ENCODE measurements at regions not wholly inside any gene's neighbourhood (a gene's known extent, or its start where the extent isn't known, plus 50 kb on each side); places are given as distances from the start of the nearest gene placed in this dataset.
"Not testable (repeated sequence)": the region's sequence is repeated elsewhere in the genome, so short reads cannot be mapped to it uniquely, and the experiment has no call there.

DNA sequence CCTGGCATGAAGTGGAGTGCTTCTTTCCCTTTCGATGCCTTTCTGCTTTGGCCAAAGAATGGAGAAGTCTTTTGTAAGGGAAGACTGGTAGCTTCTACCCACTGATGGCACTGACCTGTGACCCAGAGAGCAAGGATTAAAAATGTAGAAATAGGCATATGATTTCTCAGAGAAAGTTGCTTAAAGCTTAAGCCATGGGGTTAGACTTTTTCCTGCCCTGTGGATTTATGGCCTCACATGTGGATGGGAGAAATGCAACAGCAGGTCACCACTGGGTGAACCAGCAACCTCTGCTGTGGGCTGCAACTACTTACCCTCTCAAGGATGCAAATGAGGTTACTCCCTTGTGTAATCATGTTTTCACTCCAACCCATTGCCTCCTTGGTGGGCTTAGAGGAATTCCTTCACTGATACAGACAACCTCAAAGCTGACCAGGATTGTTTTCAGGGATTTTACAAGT lies 86.7 kb upstream of the CDC42EP3 start:
- DNase-seq (ENCODE audit: low read depth) = not testable (repeated sequence)

DNA sequence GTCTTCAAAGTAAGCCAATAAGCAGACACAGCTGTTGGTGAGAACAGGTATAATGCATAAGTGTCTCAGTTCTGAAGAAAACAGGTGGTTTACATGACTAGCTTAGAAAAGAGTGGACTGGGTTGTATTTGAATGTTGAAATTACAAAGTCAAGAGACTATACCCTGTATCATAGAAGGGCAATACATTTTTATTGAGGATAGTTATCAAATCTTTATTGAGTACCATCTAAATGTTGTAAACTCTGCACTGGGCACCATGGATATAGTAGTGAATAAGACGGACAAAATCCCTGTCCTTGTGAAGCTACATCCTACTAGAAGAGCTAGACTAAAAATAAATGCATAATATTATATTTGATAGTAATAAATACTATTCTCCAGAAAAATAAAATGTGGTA lies 88.5 kb upstream of the CDC42EP3 start:
- not testable (repeated sequence) for DNase-seq (ENCODE audit: low read depth)

DNA sequence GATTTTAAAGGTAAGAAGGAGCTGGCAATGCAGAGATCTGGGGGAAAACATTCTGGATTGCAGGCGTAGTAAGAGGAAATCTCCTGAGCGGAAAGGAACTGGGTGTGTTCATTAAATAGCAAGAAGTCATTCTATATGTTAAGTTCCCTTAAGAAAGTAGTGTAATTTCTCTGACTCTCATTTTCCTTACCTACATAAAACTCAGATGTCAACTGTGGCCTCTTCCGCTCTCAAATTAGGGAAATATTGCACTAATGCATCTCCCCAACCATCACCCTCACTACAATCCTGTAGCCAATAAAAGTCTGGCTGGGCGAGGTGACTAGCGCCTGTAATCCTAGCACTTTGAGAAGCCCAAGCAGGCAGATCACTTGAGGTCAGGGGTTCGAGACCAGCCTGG lies 89.0 kb upstream of the CDC42EP3 start:
- DNase-seq (ENCODE audit: low read depth) = no peak

DNA sequence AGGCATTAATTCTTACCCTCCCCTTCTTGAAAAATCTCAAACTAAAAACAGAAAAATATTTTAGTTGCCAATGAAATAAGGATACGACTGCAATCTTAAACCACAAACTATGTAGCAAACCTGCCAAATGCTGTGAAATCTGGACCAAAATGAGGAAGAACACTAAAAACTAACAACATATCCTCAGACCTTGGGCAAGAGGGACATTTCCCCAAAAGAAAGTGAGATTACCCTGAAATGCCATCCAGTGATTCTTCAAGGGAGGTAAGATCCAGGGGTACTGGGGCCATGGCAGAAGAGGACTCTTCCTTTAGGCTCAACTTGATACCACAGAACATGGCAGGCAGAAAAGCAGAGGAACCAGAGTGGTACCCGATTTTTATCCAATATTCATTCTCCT lies 90.8 kb upstream of the CDC42EP3 start:
- DNase-seq (ENCODE audit: low read depth) = not testable (repeated sequence)

DNA sequence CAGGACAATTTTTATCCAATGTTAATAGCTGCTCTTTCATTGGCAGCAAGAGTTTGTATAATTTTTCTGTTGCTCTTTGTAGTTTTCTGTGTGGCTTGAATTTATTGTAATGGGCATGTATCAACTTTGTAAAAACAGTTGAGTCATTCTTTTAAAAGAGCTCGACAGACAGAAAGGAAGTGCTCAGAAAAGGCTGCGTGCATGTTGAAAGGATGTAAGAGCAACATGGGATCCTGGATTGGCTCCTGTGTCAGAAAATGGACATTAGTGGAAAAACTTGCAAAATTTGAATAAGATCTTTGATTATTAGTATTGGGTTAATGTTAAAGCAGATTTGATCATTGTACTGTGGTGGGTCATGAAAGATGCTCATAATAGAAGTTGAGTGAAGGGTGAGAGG lies 93.3 kb upstream of the CDC42EP3 start:
- DNase-seq (ENCODE audit: low read depth) = no peak

DNA sequence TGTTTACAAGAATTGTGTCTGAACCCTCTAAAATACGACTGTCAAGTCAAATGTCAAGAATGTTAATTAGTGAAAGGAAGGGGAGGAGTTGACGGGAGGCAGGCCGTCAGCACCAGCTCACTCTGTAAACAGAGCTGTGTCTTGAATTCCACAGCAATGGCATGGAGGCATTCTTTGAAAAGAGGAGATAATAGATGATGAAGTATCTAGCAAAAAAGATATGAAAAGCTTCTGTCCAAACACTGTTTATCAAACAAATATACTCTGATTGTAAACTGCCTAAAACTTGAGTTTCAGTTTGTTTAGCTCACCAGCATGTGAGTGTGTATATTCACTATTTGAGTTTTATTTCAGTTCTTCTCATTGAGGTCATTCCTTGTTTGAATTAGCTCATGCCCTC lies 94.7 kb upstream of the CDC42EP3 start:
- no peak for DNase-seq (ENCODE audit: low read depth)

DNA sequence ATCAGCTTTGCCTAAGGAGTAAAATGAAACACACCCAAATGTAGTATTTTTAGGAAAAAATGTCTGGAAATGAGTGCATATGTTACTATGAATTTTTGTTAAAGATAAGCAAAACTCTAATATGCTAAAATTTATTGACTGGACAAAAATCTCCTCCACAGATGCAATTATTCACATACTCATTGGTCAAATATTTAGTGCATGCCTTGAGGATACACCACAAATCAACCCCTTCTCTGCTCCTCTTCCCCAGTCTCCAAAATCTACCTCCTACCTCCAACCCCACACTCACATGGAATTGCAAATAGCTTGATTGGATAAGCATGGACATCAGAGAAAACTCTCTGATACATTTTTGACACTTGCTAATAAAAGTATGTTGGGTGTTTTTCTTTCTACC lies 95.6 kb upstream of the CDC42EP3 start:
- no peak for DNase-seq (ENCODE audit: low read depth)

DNA sequence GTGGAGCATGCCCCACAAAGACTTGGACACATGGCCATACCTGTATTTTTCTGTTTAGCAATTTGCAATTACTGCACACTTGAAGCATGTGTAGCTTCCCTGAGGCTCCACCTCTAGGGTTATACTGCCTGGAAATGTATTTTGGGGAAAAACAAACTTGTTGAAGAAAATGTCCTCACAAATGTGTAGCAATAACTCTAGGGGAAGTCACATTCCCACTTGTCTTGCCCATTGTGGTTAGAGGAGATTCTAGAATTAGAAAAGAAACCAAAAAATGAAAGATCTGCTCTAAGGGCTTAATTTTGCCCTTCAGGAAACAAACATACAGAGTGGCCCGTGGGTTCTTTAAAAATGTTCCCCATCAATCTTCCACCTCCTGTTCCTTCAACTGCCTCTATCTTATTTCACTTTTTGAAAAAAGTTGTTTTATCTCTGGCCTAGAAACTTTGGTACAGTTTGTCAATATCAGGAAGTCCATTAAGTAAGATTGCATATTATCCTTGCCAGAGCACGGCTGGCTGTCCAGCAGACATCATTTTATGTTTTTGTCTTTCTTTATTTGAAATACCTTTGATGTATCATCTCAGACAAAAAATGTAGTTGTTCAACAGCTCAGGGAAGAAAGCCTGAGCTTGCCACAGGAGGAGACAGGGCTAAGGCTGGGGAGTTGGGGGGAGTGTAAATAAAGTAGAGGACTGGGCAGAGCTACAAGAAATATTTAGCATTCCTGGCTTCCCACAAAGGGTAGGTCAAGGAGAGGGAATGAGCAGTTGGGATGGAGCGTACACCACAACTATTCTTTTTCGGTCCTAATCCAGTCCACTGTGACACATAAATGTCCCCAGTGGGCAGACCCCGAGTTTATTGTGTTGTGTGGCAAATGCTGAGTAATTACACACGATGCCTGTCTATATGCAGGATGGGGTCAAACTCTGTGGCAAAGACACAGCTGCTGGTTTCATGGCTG lies 96.8 kb upstream of the CDC42EP3 start:
- DNase-seq (ENCODE audit: low read depth) = peak; percentile 88

DNA sequence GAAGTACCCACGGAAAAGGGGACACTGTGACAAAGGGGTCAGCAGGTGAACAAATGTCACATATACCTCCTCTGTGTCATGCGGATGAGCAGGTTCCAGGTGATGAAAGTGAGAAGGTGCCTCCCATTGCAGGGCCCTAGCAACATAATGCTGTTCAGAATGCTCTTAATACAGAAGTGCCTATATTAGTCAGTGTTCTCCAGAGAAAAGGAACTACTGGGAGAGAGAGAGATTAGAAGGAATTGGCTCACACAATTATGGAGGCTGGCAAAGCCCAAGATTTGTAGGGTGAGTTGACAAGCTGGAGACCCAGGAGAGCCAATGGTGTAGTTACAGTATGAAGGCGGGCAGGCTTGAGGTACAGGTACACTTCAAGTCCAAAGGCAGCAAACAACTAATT lies 98.1 kb upstream of the CDC42EP3 start:
- no peak for DNase-seq (ENCODE audit: low read depth)

DNA sequence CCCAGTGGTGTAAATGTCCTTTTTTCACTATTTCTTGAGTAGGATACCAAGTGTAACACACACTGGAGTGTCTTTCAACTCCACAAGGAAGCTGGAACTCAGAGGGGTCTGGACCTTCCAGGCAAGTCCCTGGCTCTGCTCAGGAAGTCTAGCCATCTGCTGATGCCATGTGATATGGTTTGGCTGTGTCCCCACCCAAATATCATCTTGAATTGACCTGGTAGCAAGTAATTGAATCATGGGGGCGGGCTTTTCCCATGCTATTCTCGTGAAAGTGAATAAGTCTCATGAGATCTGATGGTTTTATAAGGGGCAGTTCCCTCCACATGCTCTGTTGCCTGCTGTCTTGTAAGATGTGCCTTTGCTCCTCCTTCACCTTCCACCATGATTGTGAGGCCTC lies 99.4 kb upstream of the CDC42EP3 start:
- no peak for DNase-seq (ENCODE audit: low read depth)

DNA sequence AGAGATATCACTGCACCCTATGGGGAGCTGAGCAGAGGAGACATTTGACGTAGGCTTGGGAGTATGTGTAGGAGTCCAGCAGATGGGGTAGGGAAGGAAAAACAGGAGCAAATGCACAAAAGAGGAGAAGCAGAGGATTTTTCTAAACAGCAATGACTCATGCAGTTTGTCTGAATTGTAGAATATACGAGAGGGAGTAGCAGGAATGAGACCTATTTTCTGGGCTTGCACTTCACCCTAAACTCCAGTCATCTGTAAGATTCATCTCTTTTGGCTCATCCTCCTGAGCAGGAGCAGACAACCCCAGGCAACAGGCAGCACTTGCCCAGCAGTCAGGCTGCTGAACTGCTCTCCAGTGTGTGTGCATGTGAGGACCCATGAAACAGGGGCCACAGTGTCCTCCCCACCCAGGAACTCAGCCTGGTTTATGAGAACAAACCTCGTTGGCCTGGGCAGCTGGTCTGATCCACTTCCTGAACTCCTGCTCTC lies 100.2 kb upstream of the CDC42EP3 start:
- DNase-seq (ENCODE audit: low read depth) = no peak

DNA sequence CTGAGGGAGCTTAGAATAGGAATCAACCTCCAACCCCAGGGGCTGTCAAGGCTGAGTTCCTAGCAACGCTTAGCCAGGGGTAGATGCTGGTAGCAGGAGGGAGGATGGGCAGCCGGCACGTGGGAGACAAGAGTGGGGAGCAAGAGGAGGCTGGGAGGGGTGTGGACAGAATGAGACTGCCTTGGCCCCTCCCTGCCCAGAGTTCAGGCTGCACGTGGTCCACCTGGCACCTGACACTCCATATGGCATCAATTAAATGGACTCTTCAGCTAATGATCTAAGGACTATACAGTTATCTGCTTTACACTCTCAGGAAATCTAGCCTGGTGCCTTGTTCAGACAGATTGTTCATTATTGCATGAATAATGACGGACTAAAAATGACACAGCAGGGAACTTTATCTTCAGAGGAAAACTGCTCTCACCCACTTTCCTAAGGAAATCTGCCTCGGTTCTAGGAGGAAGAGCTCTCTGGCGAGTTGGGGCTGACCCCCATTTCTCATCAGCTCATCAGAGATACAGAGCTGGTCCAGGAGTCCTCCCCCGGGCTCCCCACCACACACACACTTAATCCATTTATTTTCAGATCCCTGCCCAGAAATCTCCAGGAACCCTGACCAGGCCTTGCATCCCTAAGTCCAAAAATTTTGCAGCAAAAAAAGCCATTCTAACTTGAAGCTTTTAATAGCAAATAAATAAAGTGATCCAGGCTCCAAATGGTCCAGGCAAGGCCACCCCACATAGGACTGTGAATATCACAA lies 102.1 kb upstream of the CDC42EP3 start:
- DNase-seq (ENCODE audit: low read depth) = no peak

DNA sequence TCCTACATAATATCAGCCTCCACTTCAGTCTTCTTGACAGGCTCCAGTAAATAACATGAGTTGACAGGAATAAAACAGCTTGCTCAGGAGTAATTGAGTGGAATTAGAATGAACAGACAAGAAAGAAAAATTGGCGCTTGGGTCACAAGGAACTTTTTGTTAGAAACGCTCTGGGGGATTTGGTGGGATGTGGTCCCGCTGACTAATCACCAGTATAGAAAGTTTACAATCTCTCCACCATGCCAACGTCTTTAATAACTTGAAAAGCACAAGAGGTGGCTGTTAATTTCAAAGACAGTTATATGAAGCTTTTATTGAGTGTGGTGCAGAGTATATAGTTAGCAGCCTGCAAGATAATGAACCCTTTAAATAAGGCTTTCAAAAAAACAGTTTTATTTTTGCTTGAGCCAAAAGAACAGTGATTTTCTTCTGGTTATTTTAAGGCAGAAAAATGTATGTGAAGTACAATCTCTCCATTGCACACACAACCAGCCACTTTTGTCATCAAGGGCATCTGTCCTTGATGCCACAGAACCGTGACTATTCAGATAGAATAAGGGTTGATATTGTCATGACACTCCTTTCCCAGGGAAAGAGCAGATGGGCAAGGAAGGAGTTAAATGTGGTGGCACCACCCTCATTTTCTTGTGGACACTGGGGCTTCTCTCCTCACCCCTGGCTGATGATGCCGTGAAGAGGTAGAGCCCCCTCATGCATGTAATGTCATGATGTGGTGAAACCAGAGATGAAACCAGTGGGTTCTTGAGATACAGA lies 102.9 kb upstream of the CDC42EP3 start:
- not testable (repeated sequence) for DNase-seq (ENCODE audit: low read depth)

DNA sequence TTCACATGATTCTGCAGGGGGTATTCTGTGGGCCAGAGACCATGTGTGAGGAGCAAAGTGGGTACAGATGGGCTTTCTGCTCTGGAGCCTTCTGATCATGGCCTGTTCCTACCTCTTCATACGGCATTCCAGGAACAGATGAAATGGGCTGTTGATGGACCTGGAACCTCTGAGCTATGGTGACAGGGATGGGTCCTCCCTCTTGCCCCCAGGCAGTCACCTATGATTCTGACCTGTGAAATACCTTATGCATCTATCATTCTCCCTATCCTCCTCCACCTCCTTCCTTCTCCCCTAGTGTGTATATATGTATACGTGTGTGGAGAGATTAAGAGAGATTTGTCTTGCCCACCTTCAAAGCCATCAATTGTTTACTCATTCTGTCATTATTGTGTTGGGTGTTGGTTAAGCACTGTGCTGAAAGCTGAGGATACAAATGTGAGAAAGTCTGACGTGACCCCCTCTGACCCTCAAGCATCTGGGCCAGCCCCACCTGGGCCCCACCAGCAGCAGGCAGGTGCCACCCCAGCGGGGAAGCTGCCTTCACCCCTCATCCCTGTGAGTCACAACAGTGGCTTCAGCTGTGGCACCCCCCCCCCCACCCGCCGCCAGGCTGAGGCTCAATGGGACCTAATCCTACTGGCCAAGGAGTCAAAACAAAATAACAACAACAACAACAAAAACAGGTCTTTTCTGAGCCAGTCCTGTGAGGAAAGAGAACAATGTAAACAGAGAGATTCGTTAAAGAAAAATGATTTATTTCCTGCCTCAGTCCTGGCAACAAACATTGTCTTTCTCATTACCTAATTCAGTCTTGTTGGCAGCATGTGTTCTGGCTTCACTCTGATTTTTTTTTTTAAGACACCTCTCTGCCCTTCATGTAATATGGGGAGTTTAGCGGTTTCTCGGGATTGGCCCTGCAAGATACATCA lies 103.8 kb upstream of the CDC42EP3 start:
- DNase-seq (ENCODE audit: low read depth) = no peak

DNA sequence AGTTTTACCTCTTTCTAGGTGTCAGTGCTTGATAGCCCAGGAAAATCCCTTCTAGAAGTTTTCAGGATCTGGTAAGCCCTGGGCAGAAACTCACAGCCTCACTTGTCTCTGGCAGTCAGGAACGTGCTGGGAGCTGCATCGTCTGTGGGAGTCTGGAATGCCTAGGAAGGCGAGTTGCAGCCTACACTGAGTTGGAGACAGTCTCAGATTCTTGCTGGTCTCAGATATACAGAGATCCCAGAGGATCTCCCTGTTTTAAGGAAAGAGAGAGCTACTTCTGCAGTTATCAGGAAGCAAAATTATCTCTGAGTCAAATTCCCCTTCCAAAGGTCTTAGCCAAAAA lies 104.4 kb upstream of the CDC42EP3 start:
- DNase-seq (ENCODE audit: low read depth) = no peak

DNA sequence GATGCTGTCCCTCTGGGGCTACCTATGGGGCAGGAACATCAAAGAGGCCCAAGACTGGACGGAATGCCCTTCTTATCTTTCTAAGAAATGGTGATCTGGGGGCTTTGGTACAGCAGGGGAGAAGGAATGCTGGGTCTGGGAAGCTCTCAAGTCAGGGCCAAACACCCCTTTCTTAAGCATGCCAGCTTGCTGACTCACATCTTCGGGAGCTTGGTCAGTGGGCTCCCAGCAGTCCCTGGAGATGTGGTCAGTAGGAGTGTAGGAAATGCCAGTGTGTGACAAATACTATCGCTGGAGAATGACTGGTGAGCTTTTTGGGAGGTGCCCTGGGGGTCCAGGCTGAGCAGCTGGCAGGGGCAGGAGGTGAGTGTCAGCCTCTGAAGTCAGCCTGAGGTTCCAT lies 105.0 kb upstream of the CDC42EP3 start:
- DNase-seq (ENCODE audit: low read depth) = peak; percentile 70

DNA sequence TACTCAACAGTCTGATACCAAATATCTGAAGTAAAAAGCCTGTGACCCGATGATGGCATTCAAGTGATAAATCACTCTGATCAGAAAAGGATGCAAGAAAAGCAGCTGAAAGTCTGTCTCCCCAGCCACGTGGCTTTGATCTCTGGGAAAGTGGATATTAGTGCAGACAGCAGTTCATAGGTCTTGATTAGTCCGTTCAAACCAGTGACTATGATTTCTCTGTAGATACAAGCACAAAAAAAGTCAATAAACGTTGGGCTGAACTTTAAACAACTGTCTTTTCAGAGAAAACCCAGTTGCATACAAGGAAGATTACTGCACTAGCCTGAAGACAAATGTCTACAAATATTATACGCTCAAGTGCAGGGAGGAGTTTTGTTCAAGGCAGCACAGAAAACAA lies 107.7 kb upstream of the CDC42EP3 start:
- no peak for DNase-seq (ENCODE audit: low read depth)

DNA sequence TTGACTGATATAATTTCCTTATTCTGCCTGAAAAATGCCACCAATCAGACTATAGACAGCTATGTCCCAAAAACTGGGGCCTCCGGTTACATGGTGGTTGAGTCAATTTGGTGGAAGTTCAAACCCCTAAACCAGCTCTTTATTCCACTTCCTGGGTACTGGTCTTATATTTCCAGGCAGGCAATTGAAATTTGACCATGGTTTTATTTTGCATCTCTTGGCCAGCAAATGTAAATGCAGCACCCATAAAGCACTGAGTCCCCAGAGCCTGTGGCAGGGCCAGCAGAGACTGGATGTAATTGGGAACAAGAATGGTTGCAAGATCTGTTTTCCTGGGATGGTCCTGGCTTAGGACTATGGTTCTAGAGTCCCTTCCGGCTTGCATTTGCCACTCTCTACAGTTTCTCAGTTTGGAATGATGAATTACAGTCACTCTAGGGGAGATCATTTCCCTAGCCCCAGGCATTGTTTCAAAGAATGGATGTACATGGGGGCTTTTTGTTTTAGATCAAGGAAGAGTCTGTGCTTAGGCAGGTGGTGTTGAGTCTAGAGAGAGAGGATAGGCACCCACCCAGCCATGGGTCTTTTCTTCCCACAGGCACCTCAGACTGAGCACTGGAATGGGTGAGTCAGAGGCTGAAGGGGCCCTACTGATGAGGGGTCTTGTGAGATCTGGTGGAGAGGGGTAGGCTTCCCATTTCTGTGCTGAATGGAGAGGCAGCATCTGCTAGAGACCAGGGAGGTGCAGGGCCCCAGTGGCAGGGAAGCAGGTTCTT lies 108.4 kb upstream of the CDC42EP3 start:
- DNase-seq (ENCODE audit: low read depth) = no peak

DNA sequence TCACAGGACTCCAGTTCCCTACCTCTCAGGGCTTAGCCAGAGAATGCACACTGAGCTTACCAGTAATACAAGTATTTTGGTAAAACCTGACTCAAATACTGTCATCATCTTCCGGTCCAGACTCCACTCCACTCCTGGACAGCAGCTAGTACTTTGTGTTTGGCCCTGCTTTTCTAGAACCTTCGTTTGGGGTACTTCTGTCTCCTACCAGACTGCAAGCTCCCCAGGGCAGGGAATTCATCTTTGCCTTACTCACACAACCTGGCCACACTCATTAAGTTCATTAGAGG lies 108.9 kb upstream of the CDC42EP3 start:
- DNase-seq (ENCODE audit: low read depth) = no peak

DNA sequence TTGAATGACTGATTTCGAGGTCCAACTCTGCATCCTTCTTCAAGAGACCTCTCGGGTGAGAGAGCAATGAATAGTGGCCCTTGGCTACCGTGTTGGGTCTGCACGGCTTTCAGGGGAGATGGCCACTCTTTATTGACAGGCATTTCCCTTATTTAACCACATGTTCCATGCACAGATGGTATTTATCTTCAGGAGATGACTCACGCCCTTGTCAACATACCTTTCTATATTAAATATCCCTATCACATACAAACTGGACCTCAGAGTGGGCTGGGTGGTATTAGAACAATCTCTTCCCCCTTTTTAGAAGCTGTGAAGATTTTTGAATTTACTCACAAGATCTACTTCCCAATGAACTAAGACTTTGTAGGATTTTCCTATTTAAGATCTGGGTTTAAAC lies 109.6 kb upstream of the CDC42EP3 start:
- DNase-seq (ENCODE audit: low read depth) = no peak

All from stromal cell of bone marrow (primary cell).